ENCODE measurements at regions not wholly inside any gene's neighbourhood (a gene's known extent, or its start where the extent isn't known, plus 50 kb on each side); places are given as distances from the start of the nearest gene placed in this dataset.

GRCh38 chr18:77439888-77440287, 190.2 kb downstream of the GALR1 start:
- Mint-ChIP-seq H3K27ac (no peak overlapping the region), H3K4me1 (no peaks in the 10 kb centered on the region), H3K27me3 (peaks cover 29% of the 10 kb centered on the region), H3K36me3 (ENCODE audit: low read depth) (peaks cover 5% of the 10 kb centered on the region), H3K4me3 (no peak overlapping the region)
- ATAC-seq (no peak), DNase-seq (no peak)
- H3K9me3 ChIP-seq (ENCODE audit: control insufficient read depth, low read length, poor library complexity, severe bottlenecking) = no peaks in the 10 kb centered on the region

- H3K4me1 Mint-ChIP-seq = peaks cover 2% of the 10 kb centered on the region
- ATAC-seq (no peak), DNase-seq (no peak)
- peaks cover 5% of the 10 kb centered on the region for H3K36me3 Mint-ChIP-seq (ENCODE audit: low read depth)
- no peak overlapping the region for H3K27ac Mint-ChIP-seq
- H3K4me3 Mint-ChIP-seq = no peak overlapping the region
- peaks cover 33% of the 10 kb centered on the region for H3K27me3 Mint-ChIP-seq
- no peaks in the 10 kb centered on the region for H3K9me3 ChIP-seq (ENCODE audit: control insufficient read depth, low read length, poor library complexity, severe bottlenecking)
These were observed 192.7 kb downstream of the GALR1 start for GRCh38 chr18:77442393-77442792.

GRCh38 chr18:77444385-77444784, 194.7 kb downstream of the GALR1 start:
- Mint-ChIP-seq H3K4me3 (no peak overlapping the region), H3K27me3 (peaks cover 47% of the 10 kb centered on the region), H3K27ac (no peak overlapping the region), H3K36me3 (ENCODE audit: low read depth) (peaks cover 5% of the 10 kb centered on the region), H3K4me1 (peaks cover 6% of the 10 kb centered on the region)
- ATAC-seq = no peak
- DNase-seq = no peak
- no peaks in the 10 kb centered on the region for H3K9me3 ChIP-seq (ENCODE audit: control insufficient read depth, low read length, poor library complexity, severe bottlenecking)

- H3K27ac Mint-ChIP-seq = no peak overlapping the region
- peaks cover 52% of the 10 kb centered on the region for H3K27me3 Mint-ChIP-seq
- ATAC-seq = no peak
These were observed 198.4 kb downstream of the GALR1 start for GRCh38 chr18:77448046-77448445.

GRCh38 chr18:77455004-77455403, 205.4 kb downstream of the GALR1 start:
- Mint-ChIP-seq H3K27me3 (peaks cover 32% of the 10 kb centered on the region), H3K36me3 (ENCODE audit: low read depth) (no peaks in the 10 kb centered on the region), H3K4me3 (no peak overlapping the region), H3K4me1 (no peaks in the 10 kb centered on the region), H3K27ac (no peak overlapping the region)
- H3K9me3 ChIP-seq (ENCODE audit: control insufficient read depth, low read length, poor library complexity, severe bottlenecking) = no peaks in the 10 kb centered on the region
- no peak for ATAC-seq
- DNase-seq = no peak

More at GRCh38 chr18:77448046-77448445, 198.4 kb downstream of the GALR1 start:
- H3K36me3 Mint-ChIP-seq (ENCODE audit: low read depth) = peaks cover 3% of the 10 kb centered on the region
- H3K4me1 Mint-ChIP-seq = peaks cover 6% of the 10 kb centered on the region
- H3K4me3 Mint-ChIP-seq = no peak overlapping the region
- H3K9me3 ChIP-seq (ENCODE audit: control insufficient read depth, low read length, poor library complexity, severe bottlenecking) = no peaks in the 10 kb centered on the region
- no peak for DNase-seq

GRCh38 chr18:77457681-77458080, 208.0 kb downstream of the GALR1 start:
- Mint-ChIP-seq H3K4me1 (no peaks in the 10 kb centered on the region), H3K4me3 (no peak overlapping the region), H3K27ac (no peak overlapping the region), H3K36me3 (ENCODE audit: low read depth) (no peaks in the 10 kb centered on the region), H3K27me3 (peaks cover 30% of the 10 kb centered on the region)
- ATAC-seq (no peak), DNase-seq (no peak)
- H3K9me3 ChIP-seq (ENCODE audit: control insufficient read depth, low read length, poor library complexity, severe bottlenecking) = no peaks in the 10 kb centered on the region

- H3K27me3 Mint-ChIP-seq = peaks cover 57% of the 10 kb centered on the region
- no peaks in the 10 kb centered on the region for H3K9me3 ChIP-seq (ENCODE audit: control insufficient read depth, low read length, poor library complexity, severe bottlenecking)
- ATAC-seq (no peak), DNase-seq (no peak)
- no peaks in the 10 kb centered on the region for H3K4me1 Mint-ChIP-seq
- H3K4me3 Mint-ChIP-seq = no peak overlapping the region
- no peak overlapping the region for H3K27ac Mint-ChIP-seq
- no peaks in the 10 kb centered on the region for H3K36me3 Mint-ChIP-seq (ENCODE audit: low read depth)
These were observed 211.5 kb downstream of the GALR1 start for GRCh38 chr18:77461062-77461688.

GRCh38 chr18:77464917-77465316, 215.3 kb downstream of the GALR1 start:
- no peak overlapping the region for H3K4me3 Mint-ChIP-seq
- H3K27ac Mint-ChIP-seq = no peak overlapping the region
- peaks cover 2% of the 10 kb centered on the region for H3K4me1 Mint-ChIP-seq
- peaks cover 68% of the 10 kb centered on the region for H3K27me3 Mint-ChIP-seq
- no peaks in the 10 kb centered on the region for H3K9me3 ChIP-seq (ENCODE audit: control insufficient read depth, low read length, poor library complexity, severe bottlenecking)
- ATAC-seq (no peak), DNase-seq (no peak)
- H3K36me3 Mint-ChIP-seq (ENCODE audit: low read depth) = peaks cover 3% of the 10 kb centered on the region

GRCh38 chr18:77466890-77467289, 217.2 kb downstream of the GALR1 start:
- H3K27me3 Mint-ChIP-seq = peaks cover 66% of the 10 kb centered on the region
- H3K27ac Mint-ChIP-seq = no peak overlapping the region
- no peaks in the 10 kb centered on the region for H3K9me3 ChIP-seq (ENCODE audit: control insufficient read depth, low read length, poor library complexity, severe bottlenecking)
- no peak overlapping the region for H3K4me3 Mint-ChIP-seq
- H3K36me3 Mint-ChIP-seq (ENCODE audit: low read depth) = peaks cover 3% of the 10 kb centered on the region
- DNase-seq (no peak), ATAC-seq (no peak)
- H3K4me1 Mint-ChIP-seq = peaks cover 2% of the 10 kb centered on the region

- Mint-ChIP-seq H3K36me3 (ENCODE audit: low read depth) (peaks cover 4% of the 10 kb centered on the region), H3K4me3 (no peak overlapping the region), H3K4me1 (peaks cover 2% of the 10 kb centered on the region), H3K27me3 (peaks cover 62% of the 10 kb centered on the region), H3K27ac (no peak overlapping the region)
- no peaks in the 10 kb centered on the region for H3K9me3 ChIP-seq (ENCODE audit: control insufficient read depth, low read length, poor library complexity, severe bottlenecking)
- no peak for ATAC-seq
- no peak for DNase-seq
These were observed 219.5 kb downstream of the GALR1 start for GRCh38 chr18:77469131-77469530.

GRCh38 chr18:77470569-77471413, 221.1 kb downstream of the GALR1 start:
- Mint-ChIP-seq H3K27ac (no peak overlapping the region), H3K4me3 (no peak overlapping the region), H3K27me3 (peaks cover 55% of the 10 kb centered on the region), H3K4me1 (peaks cover 3% of the 10 kb centered on the region), H3K36me3 (ENCODE audit: low read depth) (peaks cover 4% of the 10 kb centered on the region)
- no peak for ATAC-seq
- DNase-seq = no peak
- H3K9me3 ChIP-seq (ENCODE audit: control insufficient read depth, low read length, poor library complexity, severe bottlenecking) = no peaks in the 10 kb centered on the region

GRCh38 chr18:77472509-77472908, 222.9 kb downstream of the GALR1 start:
- H3K27ac Mint-ChIP-seq = no peak overlapping the region
- no peaks in the 10 kb centered on the region for H3K9me3 ChIP-seq (ENCODE audit: control insufficient read depth, low read length, poor library complexity, severe bottlenecking)
- peaks cover 2% of the 10 kb centered on the region for H3K36me3 Mint-ChIP-seq (ENCODE audit: low read depth)
- ATAC-seq = no peak
- no peak overlapping the region for H3K4me3 Mint-ChIP-seq
- peaks cover 53% of the 10 kb centered on the region for H3K27me3 Mint-ChIP-seq
- DNase-seq = no peak
- peaks cover 3% of the 10 kb centered on the region for H3K4me1 Mint-ChIP-seq

- no peak for DNase-seq
- H3K4me3 Mint-ChIP-seq = no peak overlapping the region
- no peaks in the 10 kb centered on the region for H3K36me3 Mint-ChIP-seq (ENCODE audit: low read depth)
- no peak for ATAC-seq
- peaks cover 4% of the 10 kb centered on the region for H3K4me1 Mint-ChIP-seq
- H3K27ac Mint-ChIP-seq = no peak overlapping the region
- peaks cover 36% of the 10 kb centered on the region for H3K27me3 Mint-ChIP-seq
- no peaks in the 10 kb centered on the region for H3K9me3 ChIP-seq (ENCODE audit: control insufficient read depth, low read length, poor library complexity, severe bottlenecking)
These were observed 229.2 kb downstream of the GALR1 start for GRCh38 chr18:77478646-77479442.

Measured in T-helper 17 cell (primary cell).